ENCODE measurements at regions not wholly inside any gene's neighbourhood (a gene's known extent, or its start where the extent isn't known, plus 50 kb on each side); places are given as distances from the start of the nearest gene placed in this dataset.

- TF ChIP-seq ZSCAN5A (CRISPR knock-in tag; IDR thresholded peaks at IDR 0.05; ENCODE audit: borderline replicate concordance) (no peak), ZNF75D (CRISPR knock-in tag; IDR thresholded peaks at IDR 0.05; ENCODE audit: borderline replicate concordance) (no peak), NFYB (CRISPR knock-in tag; IDR thresholded peaks at IDR 0.05) (no peak), ETS1 (CRISPR knock-in tag; IDR thresholded peaks at IDR 0.05) (no peak), ZSCAN20 (CRISPR knock-in tag; IDR thresholded peaks at IDR 0.05; ENCODE audit: borderline replicate concordance) (no peak)
Measured at GRCh38 chr5:120991569-120991968, 527.5 kb downstream of the PRR16 start.
